ENCODE measurements at regions not wholly inside any gene's neighbourhood (a gene's known extent, or its start where the extent isn't known, plus 50 kb on each side); places are given as distances from the start of the nearest gene placed in this dataset.
"Not testable (repeated sequence)": the region's sequence is repeated elsewhere in the genome, so short reads cannot be mapped to it uniquely, and the experiment has no call there.

GRCh38 chr9:62848258-62848657 is 1658.4 kb downstream of the SPATA31A7 start:
- TF ChIP-seq CTCF (IDR thresholded peaks at IDR 0.05 in 4 of 5, conservative IDR thresholded peaks at IDR 0.05 in 1 of 5); POLR2A (IDR thresholded peaks at IDR 0.05): not testable (repeated sequence)

All from gastrocnemius medialis (tissue), 4 donors.